ENCODE measurements at regions not wholly inside any gene's neighbourhood (a gene's known extent, or its start where the extent isn't known, plus 50 kb on each side); places are given as distances from the start of the nearest gene placed in this dataset.

DNA sequence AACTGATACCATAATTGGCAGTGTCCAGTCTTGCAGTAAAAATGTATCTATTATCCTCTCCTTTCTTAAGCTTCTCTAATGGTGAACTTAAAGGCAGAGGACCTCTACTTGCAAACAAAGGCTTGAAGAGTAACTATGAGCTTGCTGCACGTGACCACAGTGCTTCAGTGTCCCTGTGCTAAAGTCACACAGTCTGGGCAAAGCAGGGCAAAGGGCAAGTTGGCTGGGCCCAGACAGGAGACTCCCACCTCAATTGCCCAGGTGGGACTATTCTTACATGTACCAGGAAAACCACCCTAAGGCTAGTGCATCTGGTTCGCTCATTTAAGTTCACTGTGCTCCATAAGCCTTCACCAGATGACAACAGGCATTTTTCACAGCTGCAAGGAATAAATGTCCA lies 374.2 kb upstream of the PROX1 start:
- no peak overlapping the region for H2BK15ac ChIP-seq (ENCODE audit: low read depth, low read length)
- no peak overlapping the region for H4K5ac ChIP-seq (ENCODE audit: low read depth, low read length)
- H3K9me3 ChIP-seq (ENCODE audit: control insufficient read depth, insufficient read depth, low read length) = peaks cover 14% of the 10 kb centered on the region
- DNase-seq (no peak), ATAC-seq (ENCODE audit: low read depth) (no peak)
- H3K56ac ChIP-seq (ENCODE audit: extremely low read depth, insufficient read depth, low read length) = no peak overlapping the region
- H3K4ac ChIP-seq (ENCODE audit: low read depth, low read length) = no peak overlapping the region
- TF ChIP-seq MXI1 (IDR thresholded peaks at IDR 0.05; ENCODE audit: borderline replicate concordance, low read depth, low read length) = no peak
- no peak for TF ChIP-seq POLR2A (IDR thresholded peaks at IDR 0.05; ENCODE audit: low read depth, low read length)
- no peak for TF ChIP-seq CEBPB (IDR thresholded peaks at IDR 0.05; ENCODE audit: low read depth, low read length)
- TF ChIP-seq RFX5 (IDR thresholded peaks at IDR 0.05; ENCODE audit: low read depth, low read length) = no peak
- no peak for TF ChIP-seq FOS (IDR thresholded peaks at IDR 0.05; ENCODE audit: low read depth, low read length)
- TF ChIP-seq MAZ (IDR thresholded peaks at IDR 0.05; ENCODE audit: borderline replicate concordance, low read depth, low read length) = no peak
- no peak for TF ChIP-seq ELK1 (IDR thresholded peaks at IDR 0.05; ENCODE audit: borderline replicate concordance, low read depth, low read length)
- no peak for TF ChIP-seq SMC3 (IDR thresholded peaks at IDR 0.05; ENCODE audit: low read depth, low read length)
- TF ChIP-seq BHLHE40 (IDR thresholded peaks at IDR 0.05; ENCODE audit: low read depth, low read length) = no peak
- no peak for TF ChIP-seq NFE2L2 (IDR thresholded peaks at IDR 0.05; ENCODE audit: low read depth, low read length)
- no peaks in the 10 kb centered on the region for H3K9me1 ChIP-seq (ENCODE audit: insufficient read depth, low read length)
- intact Hi-C loops (cut with micrococcal nuclease) (no loop called here), in situ Hi-C loops (cut with MboI; ENCODE audit: low sequenced_read_pairs) (no loop called here), dilution Hi-C loops (cut with HindIII; ENCODE audit: low sequenced_read_pairs, unreplicated experiment) (no loop called here)
- H2AFZ ChIP-seq (replicated peaks; ENCODE audit: low read length, poor library complexity) = no peak overlapping the region
- H4K91ac ChIP-seq (ENCODE audit: insufficient read depth, low read depth, low read length) = no peak overlapping the region
- H3K4me2 ChIP-seq (ENCODE audit: low read depth, low read length) = no peak overlapping the region
- H3K9ac ChIP-seq (ENCODE audit: low read depth, low read length) = no peak overlapping the region
- CTCF ChIA-PET = interaction anchor here (0.6 kb wide), 1 partner anchor 86 kb away, joined by 3 read pairs; no protein-coding TSS in a partner anchor
- H2AK9ac ChIP-seq (replicated peaks; ENCODE audit: low read depth, low read length, poor library complexity) = no peak overlapping the region
- no peak overlapping the region for H3K23ac ChIP-seq (ENCODE audit: low read depth, low read length)
- H2BK20ac ChIP-seq (ENCODE audit: low read depth, low read length) = no peak overlapping the region
- H3K18ac ChIP-seq (ENCODE audit: low read depth, low read length) = no peak overlapping the region
- H3K27me3 ChIP-seq (ENCODE audit: control insufficient read depth, insufficient read depth, low read length) = no peaks in the 10 kb centered on the region
- no peak overlapping the region for H4K8ac ChIP-seq (ENCODE audit: low read depth in 2 of 2, low read length in 2 of 2)
- H4K20me1 ChIP-seq (ENCODE audit: insufficient read depth, low read length) = no peaks in the 10 kb centered on the region
- WGBS, 2 experiments (ENCODE audit: extremely low coverage in 2 of 2, insufficient read length in 1 of 2) = 0% methylated on average over 1 of the region's 2 CpGs; no CpG with 5 or more reads in 1 of the 2 experiments
- no peak overlapping the region for H2AK5ac ChIP-seq (ENCODE audit: low read depth, low read length)
- no peaks in the 10 kb centered on the region for H3K36me3 ChIP-seq (ENCODE audit: control insufficient read depth, insufficient read depth, low read length)
- no TSS peak for BruUV-seq (replicated peaks)
- no peaks in the 10 kb centered on the region for H3K79me1 ChIP-seq (ENCODE audit: low read depth in 1 of 2, low read length in 2 of 2)
- H3K4me1 ChIP-seq (ENCODE audit: control insufficient read depth, insufficient read depth, low read length) = no peaks in the 10 kb centered on the region
- POLR2A ChIA-PET (ENCODE audit: unreplicated experiment) = no interaction called here
- no peak overlapping the region for H3K14ac ChIP-seq (replicated peaks; ENCODE audit: low read depth, low read length)
- no peak overlapping the region for H3K27ac ChIP-seq (ENCODE audit: insufficient read depth, low read length)
- H3K4me3 ChIP-seq (ENCODE audit: insufficient read depth, low read depth, low read length) = no peak overlapping the region
- H2BK120ac ChIP-seq (ENCODE audit: low read depth, low read length) = no peak overlapping the region
- H2BK5ac ChIP-seq (ENCODE audit: low read depth, low read length, poor library complexity, severe bottlenecking) = no peak overlapping the region

Data from IMR-90 (cell line).